ENCODE measurements at regions not wholly inside any gene's neighbourhood (a gene's known extent, or its start where the extent isn't known, plus 50 kb on each side); places are given as distances from the start of the nearest gene placed in this dataset.

DNA sequence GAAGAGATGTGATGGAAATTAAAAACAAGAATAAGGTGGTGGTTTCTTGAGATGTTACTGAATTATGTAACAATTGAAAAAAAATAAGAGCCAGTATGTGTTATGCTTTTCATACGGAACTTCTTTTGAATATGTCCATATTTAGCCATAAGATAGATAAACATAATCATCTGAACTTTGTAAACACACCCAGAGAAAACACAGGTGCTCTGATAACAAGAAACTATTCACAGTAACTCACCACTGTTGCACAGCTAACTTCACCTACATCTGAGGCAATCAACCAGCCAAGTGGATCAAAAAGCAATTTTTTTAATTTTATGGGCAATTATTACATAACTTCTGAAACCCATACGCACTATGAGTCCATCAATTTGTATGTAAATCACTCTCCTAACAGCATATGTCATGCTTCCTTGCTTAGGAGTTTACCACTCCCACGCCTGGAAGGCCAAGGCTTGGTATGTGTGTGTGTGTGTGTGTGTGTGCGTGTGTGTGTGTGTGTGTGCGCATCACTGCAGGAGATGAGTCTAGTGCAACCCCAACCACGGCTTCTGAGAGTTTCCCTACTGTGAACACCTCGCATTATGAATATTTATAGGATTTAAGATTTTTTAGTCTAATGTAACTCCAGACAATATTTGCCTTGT lies 443.4 kb downstream of the BCAT1 start:
- TF ChIP-seq, protein P1, sequence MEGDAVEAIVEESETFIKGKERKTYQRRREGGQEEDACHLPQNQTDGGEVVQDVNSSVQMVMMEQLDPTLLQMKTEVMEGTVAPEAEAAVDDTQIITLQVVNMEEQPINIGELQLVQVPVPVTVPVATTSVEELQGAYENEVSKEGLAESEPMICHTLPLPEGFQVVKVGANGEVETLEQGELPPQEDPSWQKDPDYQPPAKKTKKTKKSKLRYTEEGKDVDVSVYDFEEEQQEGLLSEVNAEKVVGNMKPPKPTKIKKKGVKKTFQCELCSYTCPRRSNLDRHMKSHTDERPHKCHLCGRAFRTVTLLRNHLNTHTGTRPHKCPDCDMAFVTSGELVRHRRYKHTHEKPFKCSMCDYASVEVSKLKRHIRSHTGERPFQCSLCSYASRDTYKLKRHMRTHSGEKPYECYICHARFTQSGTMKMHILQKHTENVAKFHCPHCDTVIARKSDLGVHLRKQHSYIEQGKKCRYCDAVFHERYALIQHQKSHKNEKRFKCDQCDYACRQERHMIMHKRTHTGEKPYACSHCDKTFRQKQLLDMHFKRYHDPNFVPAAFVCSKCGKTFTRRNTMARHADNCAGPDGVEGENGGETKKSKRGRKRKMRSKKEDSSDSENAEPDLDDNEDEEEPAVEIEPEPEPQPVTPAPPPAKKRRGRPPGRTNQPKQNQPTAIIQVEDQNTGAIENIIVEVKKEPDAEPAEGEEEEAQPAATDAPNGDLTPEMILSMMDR (IDR thresholded peaks at IDR 0.05; ENCODE audit: low read depth, low read length) = no peak
- TF ChIP-seq POLR2A (IDR thresholded peaks at IDR 0.05; ENCODE audit: extremely low read depth, insufficient read length) (no peak), MAX (IDR thresholded peaks at IDR 0.05; ENCODE audit: low read depth, low read length) (no peak), MYC (IDR thresholded peaks at IDR 0.05; ENCODE audit: low read depth, low read length) (no peak)

Measured in NB4 (cell line).